MM.1S (cell line): ENCODE measurements at regions not wholly inside any gene's neighbourhood (a gene's known extent, or its start where the extent isn't known, plus 50 kb on each side); places are given as distances from the start of the nearest gene placed in this dataset.

Experiments
- DNase-seq: peaks from one replicate; pipeline ENCODE4 v3.0.0-alpha.2; 2015
- H2AFZ ChIP-seq: fragments of 300-600 bp; sonication (generic); 2 replicates; pipeline ENCODE4 v1.6.0; 2016; ENCODE audit warnings: antibody characterized with exemption, low read length
- H3F3A ChIP-seq: fragments of 300-600 bp; sonication (generic); 2 replicates; pipeline ENCODE4 v1.6.1; 2016; ENCODE audit warnings: mild to moderate bottlenecking, antibody characterized with exemption, low read length, moderate library complexity, mixed read lengths; ENCODE audit not compliant: insufficient read depth
- H3K27ac ChIP-seq: fragments of 300-600 bp; sonication (generic); 2 replicates; pipeline ENCODE4 v1.5.1; 2016; ENCODE audit warnings: mild to moderate bottlenecking, low read length
- H3K27me3 ChIP-seq: fragments of 300-600 bp; sonication (generic); replicated peaks from 2 replicates; pipeline ENCODE4 v1.6.0; 2016; ENCODE audit warnings: low read length; ENCODE audit not compliant: insufficient read depth
- H3K36me3 ChIP-seq: fragments of 300-600 bp; sonication (generic); replicated peaks from 2 replicates; pipeline ENCODE4 v1.6.1; 2016; ENCODE audit warnings: mild to moderate bottlenecking, low read length, mixed read lengths; ENCODE audit not compliant: insufficient read depth
- H3K4me1 ChIP-seq: fragments of 300-600 bp; sonication (generic); 2 replicates; pipeline ENCODE4 v1.6.1; 2016; ENCODE audit warnings: low read length, mixed read lengths
- H3K4me2 ChIP-seq: fragments of 300-600 bp; sonication (generic); 2 replicates; pipeline ENCODE4 v1.6.0; 2016; ENCODE audit warnings: low read depth, low read length
- H3K4me3 ChIP-seq: fragments of 300-600 bp; sonication (generic); 2 replicates; pipeline ENCODE4 v1.5.1; 2016; ENCODE audit warnings: low read length, mixed read lengths
- H3K79me2 ChIP-seq: fragments of 300-600 bp; sonication (generic); 2 replicates; pipeline ENCODE4 v1.6.1; 2016; ENCODE audit warnings: mixed run types, low read length, mixed read lengths
- H3K9ac ChIP-seq: fragments of 300-600 bp; sonication (generic); 2 replicates; pipeline ENCODE4 v1.6.1; 2016; ENCODE audit warnings: low read length, mixed read lengths
- H3K9me2 ChIP-seq: fragments of 300-600 bp; sonication (generic); replicated peaks from 2 replicates; pipeline ENCODE4 v1.6.1; 2016; ENCODE audit warnings: mild to moderate bottlenecking, low read length, mixed read lengths; ENCODE audit not compliant: insufficient read depth
- H3K9me3 ChIP-seq: fragments of 300-600 bp; sonication (generic); replicated peaks from 2 replicates; pipeline ENCODE4 v1.6.1; 2016; ENCODE audit warnings: mild to moderate bottlenecking, low read length, mixed read lengths; ENCODE audit not compliant: insufficient read depth
- H4K20me1 ChIP-seq: fragments of 300-600 bp; sonication (generic); 2 replicates; pipeline ENCODE4 v1.6.1; 2016; ENCODE audit warnings: mild to moderate bottlenecking, low read length, moderate library complexity, mixed read lengths; ENCODE audit not compliant: insufficient read depth
- CTCF ChIP-seq: fragments of 300-600 bp; sonication (generic); IDR thresholded peaks from 2 replicates; pipeline ENCODE4 v1.5.1; 2016; ENCODE audit warnings: antibody characterized with exemption, low read length, mixed read lengths
- EZH2 ChIP-seq: fragments of 300-600 bp; sonication (generic); optimal IDR thresholded peaks from 2 replicates; pipeline ENCODE3; 2017; ENCODE audit warnings: low read depth, mild to moderate bottlenecking, antibody characterized with exemption, low read length, mixed read lengths
- EZH2phosphoT487 ChIP-seq: fragments of 300-600 bp; sonication (generic); IDR thresholded peaks from 2 replicates; pipeline ENCODE4 v1.6.1; 2018; ENCODE audit warnings: antibody characterized with exemption, low read length

GRCh38 chr7:112634107-112634506, 153.3 kb downstream of the LSMEM1 start:
- DNase-seq, result no peak
- Histone ChIP-seq H3K9me2 (no peaks in the 10 kb centered on the region), H3K36me3 (no peaks in the 10 kb centered on the region), H3K27me3 (no peaks in the 10 kb centered on the region), H3K27ac (no peak overlapping the region), H3K4me1 (no peaks in the 10 kb centered on the region), H3K9ac (no peak overlapping the region), H3K79me2 (no peaks in the 10 kb centered on the region), H3K4me3 (no peak overlapping the region), H3F3A (no peaks in the 10 kb centered on the region), H3K9me3 (no peaks in the 10 kb centered on the region), H3K4me2 (no peak overlapping the region), H2AFZ (no peak overlapping the region), H4K20me1 (no peaks in the 10 kb centered on the region)
- TF ChIP-seq CTCF (no peak), EZH2 (no peak), EZH2phosphoT487 (no peak)

GRCh38 chr7:112635742-112636141, 154.5 kb downstream of the TMEM168 start:
- Histone ChIP-seq H3K36me3 (no peaks in the 10 kb centered on the region), H2AFZ (no peak overlapping the region)

GRCh38 chr7:112638675-112639400, 151.4 kb downstream of the TMEM168 start:
- H3K27me3 ChIP-seq, result no peaks in the 10 kb centered on the region
- H2AFZ ChIP-seq, result 0 out of 2 replicates have a peak overlapping the region, but pooled peaks have one; percentile 6
- no peaks in the 10 kb centered on the region for H3K9me2 ChIP-seq
- H3K4me1 ChIP-seq, result no peaks in the 10 kb centered on the region
- no peaks in the 10 kb centered on the region for H3F3A ChIP-seq
- H4K20me1 ChIP-seq, result no peaks in the 10 kb centered on the region
- no peaks in the 10 kb centered on the region for H3K79me2 ChIP-seq
- no peaks in the 10 kb centered on the region for H3K9me3 ChIP-seq
- DNase-seq, result no peak
- H3K27ac ChIP-seq, result no peak overlapping the region
- H3K36me3 ChIP-seq, result no peaks in the 10 kb centered on the region
- H3K4me2 ChIP-seq, result peak overlapping the region; percentile 10; the same call in 1 of the 2 replicates
- H3K4me3 ChIP-seq, result no peak overlapping the region
- no peak overlapping the region for H3K9ac ChIP-seq
- TF ChIP-seq EZH2phosphoT487 (no peak), EZH2 (no peak), CTCF (no peak)

More at GRCh38 chr7:112635742-112636141, 154.5 kb downstream of the TMEM168 start:
- no peak overlapping the region for H3K9ac ChIP-seq
- H3K27me3 ChIP-seq, result no peaks in the 10 kb centered on the region
- no peak overlapping the region for H3K4me3 ChIP-seq
- H3K27ac ChIP-seq, result no peak overlapping the region
- no peak overlapping the region for H3K4me2 ChIP-seq
- TF ChIP-seq EZH2phosphoT487 (no peak), CTCF (no peak), EZH2 (no peak)
- H3F3A ChIP-seq, result no peaks in the 10 kb centered on the region
- no peaks in the 10 kb centered on the region for H3K9me2 ChIP-seq
- H3K4me1 ChIP-seq, result no peaks in the 10 kb centered on the region
- H3K9me3 ChIP-seq, result no peaks in the 10 kb centered on the region
- no peak for DNase-seq
- H3K79me2 ChIP-seq, result no peaks in the 10 kb centered on the region
- H4K20me1 ChIP-seq, result no peaks in the 10 kb centered on the region
